GM19351 (cell line): ENCODE measurements at regions not wholly inside any gene's neighbourhood (a gene's known extent, or its start where the extent isn't known, plus 50 kb on each side); places are given as distances from the start of the nearest gene placed in this dataset.

Source experiments
- ATAC-seq: cut with Tn5 transposase; IDR thresholded peaks from one replicate; pipeline ENCODE4 v1.9.1; 2021; ENCODE audit warnings: mild to moderate bottlenecking, moderate library complexity; ENCODE audit not compliant: unreplicated experiment

DNA sequence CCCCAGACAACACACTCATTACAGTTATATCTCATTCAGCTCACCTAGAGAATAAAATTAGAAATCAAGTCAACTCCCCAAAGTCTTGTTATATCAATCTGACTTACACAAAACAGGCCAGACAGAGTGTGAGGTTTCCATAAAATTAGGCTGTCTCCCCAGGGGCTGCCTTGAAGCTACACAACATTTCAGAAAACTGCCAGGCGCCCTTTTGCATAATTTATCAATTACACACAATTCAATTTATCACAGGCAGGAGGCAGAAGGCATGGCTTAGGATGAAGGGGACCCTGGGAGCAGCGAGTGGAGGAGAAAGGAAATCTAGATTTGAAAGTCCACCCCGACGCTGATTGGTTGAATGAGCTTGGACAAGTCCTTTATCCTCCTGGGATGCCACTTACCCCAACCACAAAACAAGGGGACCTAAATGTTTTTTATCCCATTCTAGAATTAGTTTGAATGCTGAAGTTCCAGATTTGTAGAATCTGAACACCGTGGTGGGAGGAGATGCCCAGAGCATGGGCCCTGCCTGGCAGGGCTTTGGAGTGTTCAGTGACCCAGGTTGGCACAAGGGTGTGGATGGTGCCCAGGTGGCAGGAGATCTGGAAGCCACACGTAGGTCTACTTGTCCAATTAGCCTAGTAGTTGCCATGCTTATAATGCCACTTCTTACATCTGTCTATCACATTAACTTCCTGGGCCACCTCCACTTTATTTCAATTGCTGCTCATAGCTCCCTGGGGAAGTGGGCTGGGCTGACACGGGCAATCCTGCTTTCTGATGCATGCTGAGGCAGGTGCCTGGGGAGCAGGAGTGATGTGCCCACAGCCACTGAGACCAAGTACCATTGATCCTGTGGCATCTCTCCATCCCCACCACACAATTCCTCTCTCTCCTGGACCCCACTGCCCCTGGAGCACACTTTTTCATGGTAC is 119.8 kb upstream of the TLE3 start:
- no peak for ATAC-seq

DNA sequence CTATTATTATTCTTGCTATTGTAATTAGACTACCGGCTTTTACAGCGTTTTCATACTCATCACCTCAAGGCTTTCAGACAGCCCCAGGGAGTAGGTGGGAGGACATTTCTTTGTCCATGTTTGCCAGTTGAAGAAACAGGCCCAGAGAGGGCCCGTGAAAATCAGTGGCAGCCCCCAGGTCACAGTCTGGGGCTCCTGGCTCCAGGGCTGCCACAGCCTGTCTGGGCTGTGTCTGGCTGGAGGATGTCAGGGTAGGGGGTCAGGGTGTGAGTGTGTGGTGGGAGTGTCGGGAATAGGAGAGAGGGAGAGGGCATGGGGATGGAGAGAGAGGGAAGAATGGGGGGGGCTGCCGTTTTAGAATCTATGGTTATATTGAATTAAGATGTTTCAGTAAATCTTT is 118.2 kb upstream of the TLE3 start:
- no peak for ATAC-seq

GRCh38 chr15:70214941-70215635 is 117.4 kb upstream of the TLE3 start:
- no peak for ATAC-seq

DNA sequence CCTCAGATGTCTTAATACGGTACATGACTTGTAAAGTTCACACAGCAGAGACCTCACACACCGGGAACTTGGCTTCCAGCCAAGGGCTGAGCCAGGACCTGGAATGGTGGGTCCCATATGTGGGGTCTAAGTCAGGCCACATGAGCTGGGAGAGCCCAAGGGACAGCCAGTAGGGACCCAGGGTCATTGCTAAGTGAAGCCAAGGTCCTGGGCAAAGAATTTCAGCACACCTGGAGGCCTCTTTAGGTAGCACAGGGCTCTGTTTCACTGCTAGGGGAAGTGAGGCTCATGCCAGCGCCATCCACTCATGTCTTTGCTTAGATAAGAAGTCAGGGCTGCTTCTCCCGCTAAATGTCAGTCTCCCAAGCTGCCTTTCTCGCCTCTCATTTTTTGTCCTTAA is 116.6 kb upstream of the TLE3 start:
- no peak for ATAC-seq

GRCh38 chr15:70213794-70214193 is 116.1 kb upstream of the TLE3 start:
- ATAC-seq, result no peak

- ATAC-seq, result no peak
Observed at GRCh38 chr15:70212963-70213315, 115.2 kb upstream of the TLE3 start.

DNA sequence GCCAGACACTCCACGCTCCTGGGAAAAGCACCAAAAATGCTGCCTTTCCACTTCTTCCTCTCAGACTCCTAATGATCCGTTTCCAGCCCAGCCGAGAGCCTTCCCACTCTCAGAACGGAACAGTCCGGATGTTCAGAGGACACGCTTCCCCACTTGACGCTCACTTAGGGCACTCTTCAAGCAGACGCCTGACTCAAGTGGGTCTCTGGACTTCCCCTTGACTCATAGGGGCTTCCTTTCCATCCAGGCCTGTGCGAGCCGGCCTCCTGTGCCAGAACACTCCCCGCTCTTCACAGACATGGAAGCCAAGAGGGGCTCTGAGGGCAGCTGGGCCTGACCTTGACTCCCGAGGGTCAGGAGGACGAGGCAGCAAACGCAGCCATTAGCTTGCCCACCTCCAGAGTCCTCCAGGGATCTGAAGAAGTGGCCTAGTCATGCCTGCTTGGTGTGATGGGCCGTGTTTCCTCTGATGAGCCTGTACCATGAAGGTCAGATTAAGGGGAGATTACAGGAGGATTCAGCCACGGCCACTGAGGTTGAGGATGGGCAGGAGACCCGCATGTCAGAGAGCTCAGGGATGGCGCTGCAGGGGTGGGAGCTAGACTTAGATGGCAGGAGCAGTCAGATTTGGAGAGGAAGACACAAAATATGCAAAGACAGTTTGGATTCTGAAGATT is 114.7 kb upstream of the TLE3 start:
- no peak for ATAC-seq

- no peak for ATAC-seq
Observed at GRCh38 chr15:70210528-70210927, 112.8 kb upstream of the TLE3 start.

DNA sequence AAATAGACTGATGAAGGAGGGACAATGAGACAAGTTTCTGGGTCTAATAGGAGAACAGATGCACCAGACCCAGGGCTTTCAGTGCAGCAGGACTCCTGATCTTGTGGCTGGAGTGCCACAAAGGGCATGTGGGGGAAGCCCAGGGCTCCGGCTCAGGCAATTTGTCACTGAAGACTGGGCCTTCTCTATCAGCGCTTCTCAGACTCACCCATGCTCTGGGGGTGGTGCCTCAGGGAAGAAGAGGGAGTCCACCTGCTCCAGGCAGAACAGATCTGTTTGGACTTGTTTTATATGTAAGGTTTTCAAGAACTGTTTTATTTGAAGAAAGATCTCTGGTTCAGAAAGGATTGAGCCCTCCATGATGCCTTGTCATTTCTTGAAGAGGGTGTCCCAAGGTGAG is 112.4 kb upstream of the TLE3 start:
- no peak for ATAC-seq

DNA sequence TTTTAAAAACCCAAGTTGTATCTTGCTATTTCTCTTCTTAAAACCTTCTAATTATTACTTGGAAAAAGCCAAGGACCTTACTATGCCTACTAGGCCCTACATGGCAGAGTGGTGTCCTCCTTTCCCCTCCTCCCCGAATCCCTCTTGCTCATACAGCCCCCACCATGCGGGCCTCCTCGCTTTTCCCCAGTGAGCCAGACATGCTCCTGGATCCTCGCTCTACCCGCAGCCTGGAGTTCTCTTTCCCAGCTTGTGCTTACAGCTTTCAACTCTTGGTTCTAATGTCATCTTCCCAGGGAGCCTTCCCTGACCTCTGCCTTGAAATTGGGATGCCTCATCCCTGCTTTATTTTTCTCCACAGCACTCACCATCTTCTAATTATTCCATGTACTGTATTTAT is 111.8 kb upstream of the TLE3 start:
- ATAC-seq, result no peak

GRCh38 chr15:70208332-70208731 is 110.6 kb upstream of the TLE3 start:
- ATAC-seq, result no peak

- no peak for ATAC-seq
Observed at GRCh38 chr15:70206668-70207067, 109.0 kb upstream of the TLE3 start.

GRCh38 chr15:70204652-70205051 is 106.9 kb upstream of the TLE3 start:
- ATAC-seq, result no peak

DNA sequence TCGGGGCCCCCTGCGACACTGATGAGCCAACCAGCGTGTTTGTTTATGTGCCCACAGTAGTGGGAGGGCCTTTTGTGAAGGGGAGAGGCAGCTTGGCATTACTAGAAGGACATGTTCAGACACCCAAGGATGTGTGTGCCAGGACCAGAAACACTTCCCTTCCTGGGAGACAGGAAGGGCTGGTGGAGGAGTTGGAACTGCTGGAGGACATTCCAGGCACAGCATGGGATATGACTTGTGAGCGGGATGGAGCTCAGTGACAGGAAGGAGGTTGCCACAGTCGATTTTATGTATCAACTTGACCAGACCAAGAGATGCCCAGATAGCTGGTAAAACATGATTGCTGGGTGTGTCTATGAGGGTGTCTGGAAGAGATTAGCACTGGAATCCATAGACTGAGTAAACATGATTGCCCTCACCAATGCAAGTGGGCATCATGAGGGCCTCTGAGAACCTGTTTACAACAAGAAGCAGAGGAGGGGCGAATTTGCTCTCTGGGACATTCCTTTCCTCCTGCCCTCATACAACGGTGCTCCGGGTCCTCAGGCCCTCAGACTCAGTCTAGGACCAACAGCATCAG is 106.4 kb upstream of the TLE3 start:
- ATAC-seq, result no peak

DNA sequence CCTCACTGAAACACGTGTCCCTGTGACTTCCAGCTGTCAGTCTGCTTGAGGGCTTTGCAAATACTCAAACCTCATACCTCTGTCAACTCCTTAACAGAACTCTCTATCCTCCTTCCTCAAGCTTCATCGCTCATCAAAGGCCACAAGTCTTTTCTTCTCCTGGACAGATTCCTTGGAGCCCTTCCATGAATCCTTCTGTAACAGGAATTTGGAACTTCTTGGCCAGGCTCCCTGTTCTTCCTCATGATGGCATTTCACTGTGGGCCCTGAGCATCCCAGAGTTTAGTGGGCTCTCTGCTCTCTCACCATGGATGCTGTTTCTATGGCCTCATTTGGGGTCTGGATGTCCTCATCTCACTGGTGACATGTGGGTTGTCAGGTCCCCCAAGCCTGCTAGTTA is 105.0 kb upstream of the TLE3 start:
- ATAC-seq, result no peak

DNA sequence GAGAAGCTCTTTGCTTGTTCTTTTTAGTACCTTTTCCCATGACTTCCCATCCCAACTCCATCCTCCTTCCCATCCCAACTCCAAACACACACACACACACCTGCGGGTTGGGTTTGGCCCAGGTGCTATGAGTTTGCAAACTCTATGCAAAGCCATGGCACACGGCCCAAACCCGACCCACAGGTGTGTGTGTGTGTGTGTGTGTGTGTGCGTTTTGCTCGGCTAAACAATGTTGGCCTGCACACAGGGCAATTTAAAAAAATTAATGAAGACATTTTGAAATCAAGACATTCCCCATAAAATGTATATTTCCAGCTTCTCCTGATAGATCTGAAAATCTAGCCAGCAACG is 103.7 kb upstream of the TLE3 start:
- ATAC-seq, result no peak

DNA sequence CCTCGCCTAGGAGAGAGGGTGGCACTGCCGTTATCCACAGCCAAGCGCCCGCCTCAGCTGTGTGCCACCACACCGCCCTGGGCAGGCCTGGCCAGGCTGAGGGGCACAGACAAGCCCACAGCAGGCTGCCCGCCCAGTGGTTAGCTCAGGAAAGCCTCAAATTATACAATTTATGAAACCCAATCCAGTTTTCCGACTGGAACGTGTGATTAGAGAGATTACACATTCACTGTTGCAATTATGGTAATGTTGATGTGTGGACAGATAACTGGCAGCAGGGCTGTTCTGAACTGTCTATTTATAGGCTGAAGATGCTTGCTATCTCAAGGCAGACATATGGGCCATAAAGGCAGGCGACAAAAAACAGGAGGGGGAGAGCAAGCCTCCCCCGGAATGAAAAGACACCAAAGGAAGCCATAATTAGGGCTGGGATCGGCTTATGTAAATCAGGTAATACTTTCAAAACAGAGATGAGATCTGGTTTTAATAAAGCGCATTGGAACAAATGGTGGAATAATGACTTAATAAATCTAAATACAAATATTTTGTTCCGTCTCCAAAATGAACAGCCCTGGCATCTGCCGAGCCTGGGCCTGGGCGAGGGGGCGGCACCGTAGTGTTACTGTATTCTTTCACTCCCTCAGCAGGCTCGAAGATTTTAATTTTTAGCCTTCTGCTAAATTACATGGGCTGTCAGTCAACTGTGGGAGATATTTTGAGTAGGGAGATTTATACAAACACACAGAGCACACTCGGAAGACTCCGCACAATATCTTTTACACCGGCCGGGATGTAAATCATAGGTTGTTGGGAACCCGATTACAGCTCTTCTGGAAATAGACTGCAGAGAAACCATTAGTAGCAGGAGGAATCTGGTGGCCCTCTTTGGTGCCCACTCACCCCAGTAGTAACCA is 103.1 kb upstream of the TLE3 start:
- no peak for ATAC-seq

DNA sequence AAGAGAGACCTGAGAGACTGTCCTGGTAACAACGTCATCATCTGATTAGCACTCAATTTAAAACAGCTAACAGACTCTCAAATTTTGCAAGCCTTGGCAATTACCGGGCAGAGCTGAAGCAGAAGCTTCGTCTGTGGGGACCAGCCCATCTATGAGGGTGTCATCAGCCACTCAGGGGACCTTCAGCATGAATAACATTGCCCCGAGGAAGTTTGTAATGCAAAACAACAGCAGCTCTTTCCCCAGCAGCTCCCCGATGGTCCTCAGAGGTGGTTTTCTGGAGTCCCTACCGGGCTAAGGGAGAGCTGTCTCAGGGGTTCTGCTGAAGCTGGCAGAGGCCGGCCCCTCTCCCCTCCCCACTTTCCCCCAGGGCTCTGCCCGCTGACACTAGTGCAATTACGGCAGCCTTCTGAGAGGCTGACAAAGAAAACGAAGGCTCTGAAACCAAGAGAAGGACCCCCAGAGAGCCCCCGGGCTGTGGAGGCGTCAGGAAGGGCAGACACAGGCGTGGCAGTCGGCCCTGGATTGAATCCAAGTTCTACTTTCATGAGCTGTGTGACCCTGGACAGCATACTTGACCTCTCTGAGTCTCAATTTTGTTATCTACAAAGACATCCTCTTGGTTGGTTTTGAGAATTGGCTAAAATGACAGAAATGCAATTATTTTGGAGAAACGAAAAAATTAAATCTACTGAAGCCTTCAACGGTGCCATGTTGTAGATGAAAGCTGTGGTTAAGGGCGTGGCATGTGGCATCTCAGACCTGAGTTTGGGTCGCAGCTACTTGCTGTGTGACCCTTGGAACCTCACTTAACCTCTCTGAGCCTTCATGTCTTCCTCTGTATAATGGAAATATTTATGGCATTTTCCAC is 102.1 kb upstream of the TLE3 start:
- ATAC-seq, result no peak

DNA sequence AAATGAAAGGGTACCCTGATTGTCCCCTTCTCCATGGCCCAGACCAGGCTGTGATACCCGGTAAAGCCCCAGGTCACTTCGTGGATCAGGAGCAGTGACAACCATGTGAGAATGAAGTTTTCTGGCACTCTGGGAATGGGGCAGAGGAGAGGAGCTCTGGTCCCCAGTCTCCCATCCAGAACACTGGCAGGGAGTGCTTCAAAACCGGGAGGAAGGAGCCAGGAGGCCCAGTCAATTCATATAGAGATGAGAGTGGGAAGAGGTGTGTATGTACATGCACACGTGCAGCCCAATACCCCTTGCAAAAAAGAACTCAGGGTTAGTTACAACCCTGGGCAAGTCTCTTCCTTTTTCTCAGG is 101.4 kb upstream of the TLE3 start:
- no peak for ATAC-seq
